Gastroesophageal sphincter (tissue), 4 donors: ENCODE measurements at regions not wholly inside any gene's neighbourhood (a gene's known extent, or its start where the extent isn't known, plus 50 kb on each side); places are given as distances from the start of the nearest gene placed in this dataset.

Source experiments
- ATAC-seq: fragments of 150-250 bp; one replicate; pipeline ENCODE4 v1.9.1; 2016; ENCODE audit warnings: mild to moderate bottlenecking, moderate library complexity
- H3K27ac ChIP-seq, 4 donors: fragments of 200-600 bp; sonication (generic) in 3 of 4; 1 replicate in 3 of 4; 2 replicates in 1 of 4; pipeline ENCODE4 v1.5.1; 2016 to 2019
- H3K27me3 ChIP-seq: fragments of 200-600 bp; sonication (generic); one replicate; pipeline ENCODE4 v1.5.1; 2019
- H3K36me3 ChIP-seq, 2 donors: fragments of 200-600 bp; sonication (generic); one replicate each; pipeline ENCODE4 v1.5.1; 2019; ENCODE audit warnings: control low read depth in 1 of 2
- H3K4me1 ChIP-seq, 3 donors: fragments of 200-600 bp; sonication (generic); 1 replicate in 2 of 3; 2 replicates in 1 of 3; pipeline ENCODE4 v1.5.1; 2016 to 2019; ENCODE audit warnings: control low read depth in 2 of 3
- H3K4me3 ChIP-seq, 2 donors: fragments of 200-600 bp; sonication (generic); one replicate each; pipeline ENCODE4 v1.5.1; 2019; ENCODE audit warnings: mild to moderate bottlenecking in 1 of 2, moderate library complexity in 1 of 2
- H3K9me3 ChIP-seq, 3 donors: fragments of 200-600 bp; sonication (generic); one replicate each; pipeline ENCODE4 v1.5.1; 2017 to 2019; ENCODE audit warnings: control low read depth in 2 of 3
- EP300 ChIP-seq: sonication (generic); formaldehyde crosslinking; IDR thresholded peaks from one replicate; pipeline ENCODE4 v1.6.1; 2017; ENCODE audit warnings: antibody characterized with exemption, mild to moderate bottlenecking
- POLR2A ChIP-seq, 2 donors: fragments of 450-650 bp; IDR thresholded peaks; one replicate each; pipeline ENCODE4 v1.6.1; 2017; ENCODE audit warnings: antibody characterized with exemption in 2 of 2, mild to moderate bottlenecking in 2 of 2, moderate library complexity in 1 of 2
- POLR2AphosphoS5 ChIP-seq: sonication (generic); formaldehyde crosslinking; IDR thresholded peaks from one replicate; pipeline ENCODE4 v1.6.1; 2017; ENCODE audit warnings: antibody characterized with exemption
- WGBS, 2 donors: methylation state at CpG; one replicate each; pipeline ENCODE4 v1.1.5; 2018; ENCODE audit warnings: low coverage in 1 of 2; 5-methylcytosine and 5-hydroxymethylcytosine counted together
- TF ChIP-seq, protein P1 (sequence below), 4 experiments: fragments of 200-600 bp in 2 of 4; fragments of 450-650 bp in 2 of 4; sonication (generic) in 1 of 4; IDR thresholded peaks; one replicate each; pipeline ENCODE4 v1.5.1; 2017 to 2019; ENCODE audit warnings: antibody characterized with exemption in 4 of 4, mild to moderate bottlenecking in 2 of 4, moderate library complexity in 2 of 4

DNA sequence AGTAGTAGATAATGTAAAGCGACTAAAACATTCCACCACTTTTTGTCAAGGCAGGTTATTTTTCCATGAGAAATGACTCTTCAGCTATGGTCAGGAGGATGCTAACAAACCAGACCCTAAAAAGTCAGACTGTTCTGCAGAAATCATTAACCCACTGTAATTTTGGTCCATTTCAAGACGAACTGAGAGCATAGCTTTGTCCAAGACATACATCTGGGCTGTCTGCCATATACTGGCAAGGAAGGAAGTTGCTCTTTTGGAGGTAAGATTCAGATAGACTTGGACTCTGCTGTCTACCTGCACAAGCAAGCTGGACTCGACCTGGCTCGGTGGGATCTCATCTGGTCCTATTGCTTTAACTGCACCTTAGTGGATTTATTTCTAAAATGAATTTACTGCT is 207.8 kb downstream of the POSTN start:
- ATAC-seq, result no peak
- Histone ChIP-seq H3K9me3 (peaks cover 0 to 8% (median 0%) of the 10 kb centered on the region in 3 donors), H3K27me3 (no peaks in the 10 kb centered on the region), H3K4me3 (no peak overlapping the region), H3K36me3 (no peaks in the 10 kb centered on the region), H3K27ac (no peak overlapping the region), H3K4me1 (no peaks in the 10 kb centered on the region)
- WGBS, 2 donors, result 80 to 87% methylated on average over 2 to 4 of the region's 4 CpGs
- TF ChIP-seq POLR2AphosphoS5 (no peak), POLR2A (IDR thresholded peaks at IDR 0.05) (no peak), EP300 (no peak)
- TF ChIP-seq, protein P1, sequence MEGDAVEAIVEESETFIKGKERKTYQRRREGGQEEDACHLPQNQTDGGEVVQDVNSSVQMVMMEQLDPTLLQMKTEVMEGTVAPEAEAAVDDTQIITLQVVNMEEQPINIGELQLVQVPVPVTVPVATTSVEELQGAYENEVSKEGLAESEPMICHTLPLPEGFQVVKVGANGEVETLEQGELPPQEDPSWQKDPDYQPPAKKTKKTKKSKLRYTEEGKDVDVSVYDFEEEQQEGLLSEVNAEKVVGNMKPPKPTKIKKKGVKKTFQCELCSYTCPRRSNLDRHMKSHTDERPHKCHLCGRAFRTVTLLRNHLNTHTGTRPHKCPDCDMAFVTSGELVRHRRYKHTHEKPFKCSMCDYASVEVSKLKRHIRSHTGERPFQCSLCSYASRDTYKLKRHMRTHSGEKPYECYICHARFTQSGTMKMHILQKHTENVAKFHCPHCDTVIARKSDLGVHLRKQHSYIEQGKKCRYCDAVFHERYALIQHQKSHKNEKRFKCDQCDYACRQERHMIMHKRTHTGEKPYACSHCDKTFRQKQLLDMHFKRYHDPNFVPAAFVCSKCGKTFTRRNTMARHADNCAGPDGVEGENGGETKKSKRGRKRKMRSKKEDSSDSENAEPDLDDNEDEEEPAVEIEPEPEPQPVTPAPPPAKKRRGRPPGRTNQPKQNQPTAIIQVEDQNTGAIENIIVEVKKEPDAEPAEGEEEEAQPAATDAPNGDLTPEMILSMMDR (IDR thresholded peaks at IDR 0.05), result no peak

DNA sequence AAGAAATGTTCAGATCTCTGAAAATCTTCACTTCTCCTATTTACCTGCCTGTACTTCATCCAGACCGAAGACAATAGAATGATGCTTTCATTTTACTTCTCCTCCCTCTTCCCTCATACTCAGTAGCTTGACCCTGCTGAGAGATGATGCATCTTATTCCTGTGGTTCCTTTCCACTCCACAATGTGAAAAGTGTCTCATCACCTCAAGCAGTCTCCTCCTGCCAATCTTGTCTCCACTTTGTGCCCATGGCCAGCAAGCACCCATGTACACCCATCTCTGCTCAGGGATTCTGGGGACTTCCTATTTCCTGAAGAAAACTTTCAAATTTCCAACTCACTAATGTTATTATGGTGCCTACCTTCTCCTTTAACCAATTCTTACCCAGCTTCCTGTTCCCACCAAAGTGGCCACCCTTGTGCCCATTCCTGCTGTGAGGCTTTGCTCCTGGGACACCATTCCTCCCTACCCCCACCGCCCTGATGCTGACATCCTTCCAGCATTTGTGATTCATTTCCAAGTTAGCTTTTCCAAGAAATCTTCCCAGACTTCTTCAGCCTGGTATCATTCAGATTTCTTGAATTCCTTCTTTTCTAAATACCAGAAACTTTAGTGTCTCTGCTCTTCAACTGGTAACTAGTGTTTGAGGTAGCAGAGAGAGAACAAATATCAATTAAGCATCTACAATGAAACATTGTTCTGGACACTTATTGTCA is 212.5 kb downstream of the POSTN start:
- H3K27ac ChIP-seq, result no peak overlapping the region
- no peaks in the 10 kb centered on the region for H3K9me3 ChIP-seq
- H3K36me3 ChIP-seq, result no peaks in the 10 kb centered on the region
- 38 to 50% methylated on average over 2 of the region's 2 CpGs for WGBS, 2 donors
- ATAC-seq, result no peak
- TF ChIP-seq POLR2AphosphoS5 (no peak), EP300 (no peak), POLR2A (IDR thresholded peaks at IDR 0.05) (no peak)
- TF ChIP-seq, protein P1 (IDR thresholded peaks at IDR 0.05), result no peak
- H3K4me1 ChIP-seq, result no peaks in the 10 kb centered on the region
- H3K4me3 ChIP-seq, result no peak overlapping the region
- no peaks in the 10 kb centered on the region for H3K27me3 ChIP-seq

DNA sequence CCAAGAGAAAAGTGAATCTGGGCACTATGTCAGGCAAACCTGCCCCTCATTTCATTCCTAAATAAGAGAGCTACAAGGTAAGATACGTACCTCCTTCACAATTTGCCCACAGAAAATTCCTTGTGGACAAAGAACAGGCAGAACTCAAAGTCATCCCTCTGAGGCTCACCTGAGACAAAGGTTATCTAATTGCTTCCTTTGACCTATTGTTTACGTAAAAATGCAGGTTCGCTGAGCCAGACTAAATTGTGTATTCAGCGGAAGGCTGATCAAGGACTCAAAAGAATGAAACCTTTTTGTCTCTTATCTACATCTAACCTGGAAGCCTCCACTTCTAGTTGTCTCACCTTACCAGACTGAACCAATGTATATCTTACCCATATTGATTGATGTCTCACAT is 213.3 kb downstream of the POSTN start:
- Histone ChIP-seq H3K27me3 (no peaks in the 10 kb centered on the region), H3K36me3 (no peaks in the 10 kb centered on the region), H3K4me3 (no peak overlapping the region), H3K4me1 (no peaks in the 10 kb centered on the region), H3K27ac (no peak overlapping the region), H3K9me3 (no peaks in the 10 kb centered on the region)
- TF ChIP-seq POLR2A (IDR thresholded peaks at IDR 0.05), result no peak
- no peak for TF ChIP-seq EP300
- TF ChIP-seq POLR2AphosphoS5, result no peak
- no peak for ATAC-seq
- WGBS, 2 donors, result 91 to 93% methylated on average over 3 to 4 of the region's 4 CpGs

DNA sequence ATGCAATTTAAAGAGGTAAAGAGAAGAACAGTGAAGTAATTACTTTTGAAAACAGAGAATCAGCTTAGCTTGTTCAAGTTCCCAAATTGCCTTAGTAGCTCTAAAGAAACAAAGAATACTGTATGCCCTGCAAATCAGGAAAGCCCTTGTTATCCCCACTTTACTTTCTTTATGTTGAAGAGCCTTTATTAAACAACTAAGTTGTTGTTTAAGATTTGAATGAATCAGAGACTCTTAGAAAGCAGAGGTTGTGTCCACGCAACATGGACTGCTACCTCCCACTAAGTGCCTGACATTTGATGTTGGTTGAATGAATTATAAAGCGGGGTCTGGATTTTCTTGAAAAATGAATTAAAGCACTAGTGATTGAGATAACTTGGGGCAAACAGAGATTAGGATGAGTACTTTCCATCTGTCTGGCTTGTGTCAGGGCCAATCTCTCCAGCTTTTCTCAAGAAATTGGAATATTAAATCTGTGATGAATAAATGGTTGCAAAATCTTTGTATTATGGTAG is 214.7 kb downstream of the POSTN start:
- 77 to 83% methylated on average over 1 to 2 of the region's 2 CpGs for WGBS, 2 donors
- Histone ChIP-seq H3K9me3 (no peaks in the 10 kb centered on the region), H3K27ac (no peak overlapping the region), H3K36me3 (no peaks in the 10 kb centered on the region), H3K4me1 (no peaks in the 10 kb centered on the region), H3K27me3 (no peaks in the 10 kb centered on the region), H3K4me3 (no peak overlapping the region)
- TF ChIP-seq EP300 (no peak), POLR2AphosphoS5 (no peak), POLR2A (IDR thresholded peaks at IDR 0.05) (no peak)
- TF ChIP-seq, protein P1 (IDR thresholded peaks at IDR 0.05), result no peak
- ATAC-seq, result no peak

DNA sequence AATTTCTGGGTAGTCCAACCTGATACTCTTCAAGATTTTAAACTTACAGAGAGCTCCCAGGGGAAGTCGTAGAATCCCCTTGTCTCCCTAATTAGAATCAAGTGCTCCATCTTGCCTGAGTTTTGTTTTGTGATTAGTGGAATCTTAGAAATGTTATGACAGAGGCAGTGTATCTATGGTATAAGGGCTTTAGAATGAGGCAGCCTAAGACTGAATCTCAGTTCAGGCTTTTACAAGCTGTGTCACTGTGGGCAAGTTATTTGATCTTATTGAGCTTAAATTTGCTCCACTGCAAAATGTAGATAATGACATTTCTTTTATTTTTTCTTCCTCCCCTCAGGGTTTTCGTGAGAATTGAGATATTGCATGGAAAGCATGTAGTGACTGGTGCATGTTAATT is 215.5 kb downstream of the POSTN start:
- H3K36me3 ChIP-seq, result no peaks in the 10 kb centered on the region
- WGBS, 2 donors, result 71 to 72% methylated on average over 2 of the region's 2 CpGs
- H3K27ac ChIP-seq, result no peak overlapping the region

More for the DNA sequence above, 215.5 kb downstream of the POSTN start:
- Histone ChIP-seq H3K4me3 (no peak overlapping the region), H3K9me3 (no peaks in the 10 kb centered on the region), H3K27me3 (no peaks in the 10 kb centered on the region), H3K4me1 (no peaks in the 10 kb centered on the region)
- TF ChIP-seq EP300 (no peak), POLR2AphosphoS5 (no peak), POLR2A (IDR thresholded peaks at IDR 0.05) (no peak)
- TF ChIP-seq, protein P1 (IDR thresholded peaks at IDR 0.05), result no peak
- no peak for ATAC-seq
